ENCODE measurements at regions not wholly inside any gene's neighbourhood (a gene's known extent, or its start where the extent isn't known, plus 50 kb on each side); places are given as distances from the start of the nearest gene placed in this dataset.

- DNase-seq (ENCODE audit: low spot score), result no peak
Measured at GRCh38 chr1:14302025-14302424, 296.5 kb upstream of the KAZN start.

GRCh38 chr1:14303011-14303410 lies 295.5 kb upstream of the KAZN start:
- DNase-seq (ENCODE audit: low spot score), result no peak

DNA sequence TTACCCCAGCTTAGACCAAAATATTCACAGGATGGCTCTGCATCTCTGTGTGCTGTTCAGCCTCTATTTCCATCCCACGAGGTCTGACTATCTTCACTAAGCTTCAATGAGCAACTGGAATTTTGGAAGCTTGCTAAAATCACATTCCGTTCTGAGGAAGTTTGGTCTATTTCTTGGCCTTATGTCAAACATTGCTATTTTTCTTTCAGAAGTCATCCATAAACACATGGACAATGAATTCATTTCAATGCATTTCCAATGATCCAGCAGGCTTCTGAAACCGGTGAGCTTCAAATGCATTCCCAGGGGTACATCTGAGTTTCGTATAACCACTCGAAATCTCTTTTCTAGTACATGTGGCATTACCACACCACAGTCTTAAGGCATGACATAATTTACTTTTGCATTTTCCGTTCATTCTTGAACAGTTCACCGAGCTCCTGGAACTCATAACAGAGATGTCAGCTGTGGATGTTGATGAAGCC lies 294.1 kb upstream of the KAZN start:
- DNase-seq (ENCODE audit: low spot score), result no peak

DNA sequence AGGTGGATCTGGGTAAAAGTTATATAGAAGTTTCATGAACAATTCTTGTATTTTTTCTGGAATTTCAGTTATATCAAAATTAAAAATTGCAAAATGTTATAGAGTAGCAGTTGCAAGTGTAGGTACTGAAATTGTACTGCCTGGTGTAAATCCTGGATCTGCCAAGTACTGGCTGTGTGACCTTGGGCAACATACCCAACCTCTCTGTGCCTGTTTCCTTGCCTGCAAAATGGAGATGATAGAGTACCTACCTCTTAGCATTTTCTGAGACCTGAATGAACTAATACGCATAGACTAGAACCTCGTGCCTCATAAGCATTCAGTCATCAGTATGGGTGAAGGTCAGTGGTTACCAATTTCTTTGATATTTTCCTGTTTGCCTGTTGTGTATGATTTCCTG lies 290.0 kb upstream of the KAZN start:
- DNase-seq (ENCODE audit: low spot score), result no peak

- no peak for DNase-seq (ENCODE audit: low spot score)
Measured at GRCh38 chr1:14309984-14310383, 288.5 kb upstream of the KAZN start.

GRCh38 chr1:14310476-14310875 lies 288.0 kb upstream of the KAZN start:
- DNase-seq (ENCODE audit: low spot score), result no peak

GRCh38 chr1:14313731-14314431 lies 284.6 kb upstream of the KAZN start:
- DNase-seq (ENCODE audit: low spot score), result no peak

DNA sequence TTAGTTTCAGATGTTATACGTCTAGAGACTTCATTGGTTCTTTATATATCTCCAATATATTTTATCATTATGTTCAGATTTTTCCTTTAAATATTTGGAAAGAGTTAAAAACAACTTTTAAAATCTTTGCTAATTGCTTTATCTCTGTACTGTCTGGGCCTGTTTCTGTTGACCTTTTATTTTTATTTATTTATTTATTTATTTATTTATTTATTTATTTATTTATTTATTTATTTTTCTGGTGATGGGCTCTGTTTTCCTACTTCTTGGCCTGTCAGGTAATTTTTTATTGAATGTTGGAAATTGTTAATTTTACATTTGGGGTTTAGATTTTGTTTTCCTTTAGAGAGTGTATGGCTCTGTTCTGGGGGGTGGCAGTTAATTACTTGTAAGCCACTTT lies 279.7 kb upstream of the KAZN start:
- no peak for DNase-seq (ENCODE audit: low spot score)

DNA sequence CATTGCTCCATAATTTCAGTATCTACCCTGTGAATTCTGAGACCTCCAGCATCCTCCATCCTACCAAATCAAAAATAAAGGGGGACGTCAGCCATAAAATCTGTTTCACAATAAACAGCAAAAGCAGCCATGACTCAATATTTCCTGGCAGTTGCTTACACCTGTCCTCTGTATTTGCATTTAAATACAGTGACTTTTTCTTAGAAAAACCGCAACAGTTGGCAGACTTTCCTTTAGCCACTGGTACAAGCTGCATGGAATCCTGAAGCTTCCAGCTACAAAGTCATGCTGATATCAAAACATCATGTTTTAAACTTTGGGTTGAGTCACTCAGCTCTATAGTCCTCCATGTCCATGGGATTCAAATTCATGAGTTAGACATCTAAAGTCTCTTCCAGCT lies 278.0 kb upstream of the KAZN start:
- no peak for DNase-seq (ENCODE audit: low spot score)

GRCh38 chr1:14320986-14321385 lies 277.5 kb upstream of the KAZN start:
- DNase-seq (ENCODE audit: low spot score), result no peak

DNA sequence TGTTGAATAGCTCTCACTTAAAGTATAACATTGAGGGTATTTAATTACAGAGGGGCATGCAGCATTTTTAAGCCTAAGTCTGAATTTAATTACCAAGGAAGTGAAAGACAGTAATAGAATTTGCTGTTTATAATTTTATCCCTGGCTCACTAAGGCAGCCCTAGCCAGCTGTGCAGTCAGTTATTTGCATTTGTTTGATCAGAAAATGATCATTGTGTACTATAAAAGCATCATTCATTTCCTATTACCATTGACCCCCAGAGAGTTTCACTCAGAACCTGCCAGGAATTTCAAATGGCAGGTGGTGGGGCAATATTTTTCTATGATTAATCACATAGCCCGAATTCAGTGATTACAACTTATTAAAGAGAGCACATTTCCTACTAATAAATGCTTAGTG lies 277.1 kb upstream of the KAZN start:
- no peak for DNase-seq (ENCODE audit: low spot score)

DNA sequence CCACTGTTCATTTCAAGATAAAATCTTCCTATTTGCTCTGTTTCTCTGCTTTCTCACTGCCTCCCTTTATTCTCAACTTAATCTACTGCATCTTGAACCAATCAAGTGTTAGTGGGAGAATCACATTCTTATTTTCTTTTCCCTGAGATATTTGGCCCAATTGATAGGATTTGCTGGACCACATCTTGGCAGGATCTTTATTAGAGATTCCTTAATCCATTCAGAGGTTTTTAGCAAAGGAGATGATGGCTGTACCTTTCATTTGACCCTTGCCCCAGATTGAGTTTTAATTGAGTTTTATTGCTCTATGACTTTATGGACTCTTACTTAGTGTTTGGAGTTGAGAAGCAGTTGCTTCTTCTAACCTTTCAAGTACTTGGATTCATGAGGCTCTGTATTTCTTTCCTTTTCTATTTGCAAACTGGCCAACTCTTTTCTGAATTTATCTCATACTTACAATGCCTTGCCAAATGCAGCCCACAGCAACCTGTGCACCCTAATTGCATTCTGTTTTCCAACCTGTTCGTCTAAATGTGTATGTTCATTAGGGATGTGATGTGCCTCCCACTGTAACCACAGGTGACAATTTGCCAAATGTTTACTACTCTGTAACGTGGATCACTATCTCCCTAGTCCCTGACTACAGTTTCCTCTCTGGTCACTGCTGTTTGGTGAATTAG lies 274.8 kb upstream of the KAZN start:
- DNase-seq (ENCODE audit: low spot score), result no peak

DNA sequence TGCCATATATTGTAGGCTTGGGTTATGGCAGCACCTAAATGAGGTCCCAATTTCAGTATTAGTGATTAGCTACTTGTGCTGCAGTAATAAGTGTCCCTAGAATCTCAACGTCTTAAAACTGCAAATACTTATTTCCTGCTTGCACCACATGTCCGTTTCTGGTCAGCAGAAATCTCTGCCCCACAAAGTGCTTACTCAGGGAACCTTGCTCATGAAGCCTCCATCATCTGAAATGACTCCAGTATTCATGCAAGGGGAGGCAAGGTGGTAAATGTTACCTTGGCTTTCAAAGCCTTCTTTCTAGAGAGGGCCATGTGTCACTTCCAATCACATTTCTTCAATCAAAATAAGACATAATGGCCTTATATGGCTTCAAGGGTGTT lies 274.2 kb upstream of the KAZN start:
- DNase-seq (ENCODE audit: low spot score), result no peak

DNA sequence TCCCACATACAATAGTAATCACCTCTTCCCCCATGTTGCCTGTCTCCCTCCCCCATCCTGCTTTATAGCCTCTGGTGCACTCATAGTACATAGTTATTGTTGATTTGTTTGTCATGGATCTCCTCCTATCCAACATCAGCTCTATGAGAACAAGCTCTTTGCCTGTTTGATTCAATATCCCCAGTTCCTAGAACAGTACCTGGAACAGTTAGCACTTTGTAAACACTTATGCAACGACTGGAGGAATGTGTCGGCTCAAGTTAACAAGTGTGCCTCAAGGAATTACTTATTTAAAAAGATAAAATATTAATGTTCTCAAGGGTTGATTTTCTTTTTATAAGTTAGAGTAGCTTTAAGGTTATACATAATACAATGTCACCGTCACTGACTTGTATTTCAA lies 271.6 kb upstream of the KAZN start:
- DNase-seq (ENCODE audit: low spot score), result no peak

DNA sequence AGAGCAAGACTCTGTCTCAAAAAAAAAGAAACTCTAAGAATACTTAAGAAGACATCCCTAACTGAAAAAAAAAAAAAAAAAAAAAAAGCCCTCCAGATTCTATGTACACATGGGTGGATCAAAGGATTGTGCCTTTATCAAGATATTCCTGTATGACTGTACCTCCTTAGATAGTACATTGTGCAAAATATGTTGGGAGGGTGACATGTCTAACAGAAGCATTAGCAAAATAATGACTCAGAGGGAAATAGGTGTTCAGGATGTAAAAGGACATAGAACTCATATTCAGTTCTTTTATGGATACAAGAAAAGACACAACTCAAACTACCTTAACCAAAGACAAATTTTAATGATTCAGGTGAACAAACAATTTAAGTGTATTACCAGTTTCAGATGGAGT lies 269.8 kb upstream of the KAZN start:
- no peak for DNase-seq (ENCODE audit: low spot score)

GRCh38 chr1:14332158-14332557 lies 266.3 kb upstream of the KAZN start:
- DNase-seq (ENCODE audit: low spot score), result no peak

- no peak for DNase-seq (ENCODE audit: low spot score)
Measured at GRCh38 chr1:14334336-14335176, 263.9 kb upstream of the KAZN start.

GRCh38 chr1:14338509-14338908 lies 260.0 kb upstream of the KAZN start:
- DNase-seq (ENCODE audit: low spot score), result no peak

DNA sequence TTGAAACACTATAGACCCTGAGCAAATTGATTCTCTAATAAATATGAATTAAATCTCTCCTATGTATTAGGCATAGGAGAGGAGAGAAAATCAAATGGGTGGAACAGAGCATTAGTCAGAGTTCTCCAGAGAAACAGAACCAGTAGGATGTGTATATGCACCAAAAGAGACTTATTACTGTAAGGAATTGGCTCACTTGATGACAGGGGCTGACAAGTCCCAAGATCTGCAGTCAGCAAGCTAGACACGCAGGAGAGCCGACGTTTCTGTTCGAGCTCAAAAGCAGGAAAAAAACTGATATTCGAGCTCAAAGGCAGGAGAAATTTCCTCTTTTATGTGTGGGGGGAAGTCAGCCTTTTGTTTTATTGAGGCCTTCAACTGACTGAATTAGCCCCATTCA lies 259.2 kb upstream of the KAZN start:
- no peak for DNase-seq (ENCODE audit: low spot score)

- DNase-seq (ENCODE audit: low spot score), result no peak
Measured at GRCh38 chr1:14340002-14340785, 258.3 kb upstream of the KAZN start.

DNA sequence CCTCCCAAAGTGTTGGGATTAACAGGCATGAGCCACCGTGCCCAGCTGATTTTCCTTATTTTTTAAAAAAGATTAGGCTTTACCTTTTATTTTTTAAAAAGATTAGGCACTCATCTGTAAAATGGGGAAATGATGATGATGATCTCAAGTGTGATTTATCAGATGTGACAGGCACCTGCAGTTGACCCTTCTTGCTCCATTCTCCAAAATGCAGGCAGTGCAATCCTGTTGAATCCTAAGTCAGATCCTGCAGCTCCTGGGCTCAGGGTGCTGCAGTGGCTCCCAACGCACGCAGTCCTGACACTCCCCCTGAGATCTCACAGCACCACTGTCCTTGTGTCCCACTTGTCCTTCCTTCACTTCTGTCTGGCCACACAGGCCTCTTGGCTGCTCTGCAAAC lies 257.3 kb upstream of the KAZN start:
- DNase-seq (ENCODE audit: low spot score), result no peak

DNA sequence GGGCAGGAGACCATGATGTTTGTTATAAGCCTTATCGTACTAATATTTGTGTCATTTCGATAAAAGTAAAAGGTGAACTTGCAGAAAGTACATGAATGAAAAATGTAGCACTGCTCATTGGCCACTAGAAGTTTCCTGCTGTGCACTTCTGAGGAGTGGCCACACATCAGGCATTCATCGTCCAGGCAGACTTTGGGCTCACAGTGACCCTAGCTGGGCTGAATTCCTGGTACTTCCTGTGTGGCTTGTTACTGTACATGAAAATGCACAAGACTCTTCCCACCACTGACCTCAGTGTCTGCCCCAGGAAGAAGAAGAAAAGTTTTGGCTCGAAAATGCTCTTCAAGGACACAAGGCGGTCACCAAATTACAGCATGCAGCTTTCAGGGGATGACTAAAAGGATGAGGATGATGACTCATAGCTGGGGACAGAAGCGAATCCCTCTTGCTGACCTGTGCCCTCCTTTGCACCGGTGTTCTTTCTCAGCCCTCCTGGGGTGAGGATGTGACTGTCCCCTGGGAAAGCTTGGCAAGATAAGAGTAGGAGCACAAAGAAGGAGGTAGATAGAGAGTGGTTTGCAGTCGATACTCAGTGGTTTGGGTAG lies 252.4 kb upstream of the KAZN start:
- DNase-seq (ENCODE audit: low spot score), result no peak
